H9 (cell line): ENCODE measurements at regions not wholly inside any gene's neighbourhood (a gene's known extent, or its start where the extent isn't known, plus 50 kb on each side); places are given as distances from the start of the nearest gene placed in this dataset.

Experiments
- DNase-seq: peaks from one replicate; pipeline ENCODE4 v3.0.0-alpha.2; 2017
- H2AFZ ChIP-seq: one replicate; pipeline ENCODE4 v1.6.1; 2013; ENCODE audit warnings: mild to moderate bottlenecking, low read length, control low read depth, moderate library complexity
- H2AK5ac ChIP-seq: 2 replicates; pipeline ENCODE4 v1.6.1; 2013; ENCODE audit warnings: low read length, control low read depth, mixed read lengths; ENCODE audit not compliant: insufficient read length
- H2BK120ac ChIP-seq: one replicate; pipeline ENCODE4 v1.6.1; 2013; ENCODE audit warnings: low read depth, mild to moderate bottlenecking, low read length, control low read depth, inconsistent platforms; ENCODE audit not compliant: poor library complexity, severe bottlenecking
- H2BK12ac ChIP-seq: 2 replicates; pipeline ENCODE4 v1.6.1; 2013; ENCODE audit warnings: low read length, control low read depth, mixed read lengths, low read depth; ENCODE audit not compliant: insufficient read length
- H2BK15ac ChIP-seq: 2 replicates; pipeline ENCODE4 v1.6.1; 2013; ENCODE audit warnings: low read depth, low read length, control low read depth
- H2BK20ac ChIP-seq: one replicate; pipeline ENCODE4 v1.6.1; 2013; ENCODE audit warnings: low read depth, mild to moderate bottlenecking, low read length, control low read depth, inconsistent platforms; ENCODE audit not compliant: poor library complexity, severe bottlenecking
- H2BK5ac ChIP-seq: 2 replicates; pipeline ENCODE4 v1.6.1; 2013; ENCODE audit warnings: low read length, control low read depth, mixed read lengths; ENCODE audit not compliant: insufficient read length
- H3K14ac ChIP-seq: 2 replicates; pipeline ENCODE4 v1.6.1; 2013; ENCODE audit warnings: low read length, control low read depth; ENCODE audit not compliant: insufficient read depth
- H3K18ac ChIP-seq: 2 replicates; pipeline ENCODE4 v1.6.1; 2013; ENCODE audit warnings: low read depth, mild to moderate bottlenecking, mixed read lengths, low read length, control low read depth; ENCODE audit not compliant: insufficient read length
- H3K23ac ChIP-seq: 2 replicates; pipeline ENCODE4 v1.6.1; 2013; ENCODE audit warnings: low read length, control low read depth, mixed read lengths, low read depth; ENCODE audit not compliant: insufficient read length
- H3K23me2 ChIP-seq: 2 replicates; pipeline ENCODE4 v1.6.1; 2013; ENCODE audit warnings: low read depth, mild to moderate bottlenecking, mixed read lengths, low read length, control low read depth; ENCODE audit not compliant: insufficient read length, poor library complexity, severe bottlenecking
- H3K27ac ChIP-seq: 2 replicates; pipeline ENCODE4 v1.5.1; 2013; ENCODE audit warnings: low read length, control low read depth, mixed read lengths, low read depth; ENCODE audit not compliant: insufficient read length
- H3K27me3 ChIP-seq: 2 replicates; pipeline ENCODE4 v1.6.1; 2013; ENCODE audit warnings: low read length, control low read depth, inconsistent platforms; ENCODE audit not compliant: insufficient read depth
- H3K4ac ChIP-seq: 2 replicates; pipeline ENCODE4 v1.6.1; 2013; ENCODE audit warnings: low read depth, mild to moderate bottlenecking, control low read depth, inconsistent platforms, low read length, moderate library complexity
- H3K4me1 ChIP-seq: 2 replicates; pipeline ENCODE4 v1.6.1; 2013; ENCODE audit warnings: low read length, control low read depth, inconsistent platforms; ENCODE audit not compliant: insufficient read depth
- H3K4me2 ChIP-seq: 2 replicates; pipeline ENCODE4 v1.6.1; 2013; ENCODE audit warnings: low read length, control low read depth, mixed read lengths; ENCODE audit not compliant: insufficient read length, insufficient read depth
- H3K56ac ChIP-seq: 2 replicates; pipeline ENCODE4 v1.6.1; 2013; ENCODE audit warnings: low read depth, mild to moderate bottlenecking, mixed read lengths, low read length, control low read depth; ENCODE audit not compliant: insufficient read length
- H3K79me1 ChIP-seq: 2 replicates; pipeline ENCODE4 v1.6.1; 2013; ENCODE audit warnings: low read depth, mild to moderate bottlenecking, moderate library complexity, low read length, control low read depth, inconsistent platforms; ENCODE audit not compliant: insufficient read depth, poor library complexity, severe bottlenecking
- H3K79me2 ChIP-seq: 2 replicates; pipeline ENCODE4 v1.6.1; 2013; ENCODE audit warnings: low read length, control low read depth, inconsistent platforms; ENCODE audit not compliant: insufficient read depth
- H3K9ac ChIP-seq: 2 replicates; pipeline ENCODE4 v1.6.1; 2013; ENCODE audit warnings: low read length, control low read depth, mixed read lengths; ENCODE audit not compliant: insufficient read length; ENCODE audit errors: extremely low read depth
- H3K9me3 ChIP-seq: one replicate; pipeline ENCODE4 v1.6.1; 2013; ENCODE audit warnings: low read depth, low read length, inconsistent platforms; ENCODE audit not compliant: control insufficient read depth
- H3T11ph ChIP-seq: one replicate; pipeline ENCODE4 v1.6.1; 2013; ENCODE audit warnings: mild to moderate bottlenecking, low read length, control low read depth, inconsistent platforms
- H4K20me1 ChIP-seq: one replicate; pipeline ENCODE4 v1.6.1; 2013; ENCODE audit not compliant: control insufficient read depth, insufficient read length, insufficient read depth
- H4K5ac ChIP-seq: 2 replicates; pipeline ENCODE4 v1.6.1; 2013; ENCODE audit warnings: low read depth, mild to moderate bottlenecking, mixed read lengths, low read length, control low read depth; ENCODE audit not compliant: insufficient read length
- H4K8ac ChIP-seq: replicated peaks from 2 replicates; pipeline ENCODE4 v1.6.1; 2013; ENCODE audit warnings: low read length, control low read depth, mixed read lengths, low read depth; ENCODE audit not compliant: insufficient read length
- H4K91ac ChIP-seq: 2 replicates; pipeline ENCODE4 v1.6.1; 2013; ENCODE audit warnings: low read depth, mild to moderate bottlenecking, moderate library complexity, mixed read lengths, low read length, control low read depth; ENCODE audit not compliant: insufficient read length
- H3K27ac Mint-ChIP-seq, 3 experiments: 2 replicates in 2 of 3; 3 replicates in 1 of 3; pipeline ENCODE4 v1.8.0; 2020 to 2021; ENCODE audit warnings: mixed read lengths in 3 of 3, mild to moderate bottlenecking in 1 of 3, moderate library complexity in 1 of 3
- H3K27me3 Mint-ChIP-seq: 2 replicates; pipeline ENCODE4 v1.8.0; 2021; ENCODE audit warnings: low read depth, mild to moderate bottlenecking, moderate library complexity, mixed read lengths
- H3K36me3 Mint-ChIP-seq, 3 experiments: 2 replicates in 2 of 3; 3 replicates in 1 of 3; pipeline ENCODE4 v1.8.0; 2020 to 2021; ENCODE audit warnings: low read depth in 3 of 3, mixed read lengths in 3 of 3; ENCODE audit not compliant: insufficient read depth in 1 of 3
- H3K4me1 Mint-ChIP-seq, 2 experiments: 2 replicates each; pipeline ENCODE4 v1.8.0; 2020; ENCODE audit warnings: mixed read lengths in 2 of 2
- H3K4me3 Mint-ChIP-seq, 2 experiments: 2 replicates in 1 of 2; 3 replicates in 1 of 2; pipeline ENCODE4 v1.8.0; 2020 to 2021; ENCODE audit warnings: mild to moderate bottlenecking in 2 of 2, mixed read lengths in 2 of 2, moderate library complexity in 1 of 2
- H3K9me3 Mint-ChIP-seq, 2 experiments: 2 replicates in 1 of 2; 3 replicates in 1 of 2; pipeline ENCODE4 v1.8.0; 2020; ENCODE audit warnings: mild to moderate bottlenecking in 2 of 2, mixed read lengths in 2 of 2, moderate library complexity in 1 of 2
- WGBS: extraction: QIAGEN DNeasy Blood & Tissue Kit; methylation state at CpG from one replicate; pipeline ENCODE4 v1.1.7; 2013; ENCODE audit warnings: missing lambda C conversion rate, low lambda C conversion rate, mixed read lengths; ENCODE audit not compliant: insufficient read length; ENCODE audit errors: extremely low coverage; 5-methylcytosine and 5-hydroxymethylcytosine counted together
- TF ChIP-seq, protein P1 (sequence below): fragments of 200-600 bp; sonication (generic); conservative IDR thresholded peaks from 3 replicates; pipeline ENCODE4 v1.8.0; 2021; ENCODE audit warnings: antibody characterized with exemption, mild to moderate bottlenecking

DNA sequence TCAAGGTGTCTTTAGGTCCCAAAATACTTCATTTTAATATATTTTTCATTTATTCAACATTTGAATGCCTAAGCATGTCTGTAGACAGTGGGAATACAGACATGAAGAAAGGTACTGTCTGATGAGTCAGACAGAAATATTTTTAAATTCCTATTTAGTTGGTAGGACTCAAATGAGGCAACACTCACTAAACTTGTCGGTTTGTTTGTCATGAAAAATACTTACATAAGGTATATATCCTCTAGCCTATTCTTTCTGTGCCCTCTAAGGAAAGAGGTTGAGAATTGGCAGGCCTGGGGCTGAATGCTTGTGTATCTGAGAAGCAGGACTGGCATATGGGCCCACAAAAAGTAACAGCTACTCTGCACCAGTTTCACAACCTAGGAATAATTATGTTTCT, 423.6 kb upstream of the MDFIC2 start:
- H4K5ac ChIP-seq: no peak overlapping the region
- no peaks in the 10 kb centered on the region; the same call in 1 of the 2 replicates for H3K4me1 ChIP-seq
- no peaks in the 10 kb centered on the region for H3K79me1 ChIP-seq
- H3K27ac Mint-ChIP-seq: no peak overlapping the region
- H2AK5ac ChIP-seq: no peak overlapping the region
- H2BK5ac ChIP-seq: no peak overlapping the region
- TF ChIP-seq, protein P1, sequence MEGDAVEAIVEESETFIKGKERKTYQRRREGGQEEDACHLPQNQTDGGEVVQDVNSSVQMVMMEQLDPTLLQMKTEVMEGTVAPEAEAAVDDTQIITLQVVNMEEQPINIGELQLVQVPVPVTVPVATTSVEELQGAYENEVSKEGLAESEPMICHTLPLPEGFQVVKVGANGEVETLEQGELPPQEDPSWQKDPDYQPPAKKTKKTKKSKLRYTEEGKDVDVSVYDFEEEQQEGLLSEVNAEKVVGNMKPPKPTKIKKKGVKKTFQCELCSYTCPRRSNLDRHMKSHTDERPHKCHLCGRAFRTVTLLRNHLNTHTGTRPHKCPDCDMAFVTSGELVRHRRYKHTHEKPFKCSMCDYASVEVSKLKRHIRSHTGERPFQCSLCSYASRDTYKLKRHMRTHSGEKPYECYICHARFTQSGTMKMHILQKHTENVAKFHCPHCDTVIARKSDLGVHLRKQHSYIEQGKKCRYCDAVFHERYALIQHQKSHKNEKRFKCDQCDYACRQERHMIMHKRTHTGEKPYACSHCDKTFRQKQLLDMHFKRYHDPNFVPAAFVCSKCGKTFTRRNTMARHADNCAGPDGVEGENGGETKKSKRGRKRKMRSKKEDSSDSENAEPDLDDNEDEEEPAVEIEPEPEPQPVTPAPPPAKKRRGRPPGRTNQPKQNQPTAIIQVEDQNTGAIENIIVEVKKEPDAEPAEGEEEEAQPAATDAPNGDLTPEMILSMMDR: no peak
- H3K23me2 ChIP-seq: no peaks in the 10 kb centered on the region
- H4K8ac ChIP-seq: no peak overlapping the region
- H2AFZ ChIP-seq: no peak overlapping the region
- no peak overlapping the region for H3K4me2 ChIP-seq
- no peak overlapping the region for H3K56ac ChIP-seq
- no peaks in the 10 kb centered on the region for H4K20me1 ChIP-seq
- H3K4ac ChIP-seq: no peak overlapping the region
- H3K9me3 ChIP-seq: no peaks in the 10 kb centered on the region
- no peak overlapping the region for H3T11ph ChIP-seq
- H3K4me1 Mint-ChIP-seq: peaks cover 23% of the 10 kb centered on the region in 2 experiments
- DNase-seq: no peak
- H2BK120ac ChIP-seq: no peak overlapping the region
- H3K23ac ChIP-seq: no peak overlapping the region
- H3K18ac ChIP-seq: no peak overlapping the region
- WGBS: no CpG with 5 or more reads among the region's 1 CpG
- H2BK15ac ChIP-seq: no peak overlapping the region
- no peak overlapping the region for H2BK20ac ChIP-seq
- no peak overlapping the region for H3K4me3 Mint-ChIP-seq
- H3K27ac ChIP-seq: no peak overlapping the region
- H3K14ac ChIP-seq: no peak overlapping the region
- no peaks in the 10 kb centered on the region for H3K27me3 ChIP-seq
- no peak overlapping the region for H2BK12ac ChIP-seq
- no peaks in the 10 kb centered on the region for H3K9me3 Mint-ChIP-seq
- no peaks in the 10 kb centered on the region for H3K79me2 ChIP-seq
- H3K27me3 Mint-ChIP-seq: no peaks in the 10 kb centered on the region
- H4K91ac ChIP-seq: no peak overlapping the region
- no peak overlapping the region for H3K9ac ChIP-seq
- H3K36me3 Mint-ChIP-seq: no peaks in the 10 kb centered on the region
